Chondrocyte (in vitro differentiated cells): ENCODE measurements at regions not wholly inside any gene's neighbourhood (a gene's known extent, or its start where the extent isn't known, plus 50 kb on each side); places are given as distances from the start of the nearest gene placed in this dataset.

ENCODE experiments used
- DNase-seq: peaks from one replicate; pipeline ENCODE4 v3.0.0; 2021; ENCODE audit warnings: mixed read lengths, low spot score
- H3K27ac Mint-ChIP-seq: one replicate; pipeline ENCODE4 v1.8.0; 2021; ENCODE audit warnings: mild to moderate bottlenecking, moderate library complexity, mixed read lengths; ENCODE audit not compliant: unreplicated experiment
- H3K27me3 Mint-ChIP-seq: 2 replicates; pipeline ENCODE4 v1.8.0; 2021; ENCODE audit warnings: low read depth, mixed read lengths
- H3K36me3 Mint-ChIP-seq: 2 replicates; pipeline ENCODE4 v1.8.0; 2021; ENCODE audit warnings: low read depth, mixed read lengths
- H3K4me1 Mint-ChIP-seq: 2 replicates; pipeline ENCODE4 v1.8.0; 2021; ENCODE audit warnings: low read depth, mild to moderate bottlenecking, mixed read lengths
- H3K4me3 Mint-ChIP-seq: one replicate; pipeline ENCODE4 v1.8.0; 2021; ENCODE audit warnings: mild to moderate bottlenecking, moderate library complexity, mixed read lengths; ENCODE audit not compliant: unreplicated experiment
- H3K9me3 Mint-ChIP-seq: 2 replicates; pipeline ENCODE4 v1.8.0; 2021; ENCODE audit warnings: low read depth, mixed read lengths
- TF ChIP-seq, protein P1 (sequence below): fragments of 200-600 bp; sonication (generic); IDR thresholded peaks from 2 replicates; pipeline ENCODE4 v1.5.0; 2021; ENCODE audit warnings: antibody characterized with exemption, mild to moderate bottlenecking, moderate library complexity

GRCh38 chr13:36758345-36758744, 60.7 kb upstream of the RFXAP start:
- H3K4me3 Mint-ChIP-seq, result no peak overlapping the region
- DNase-seq, result no peak
- H3K27ac Mint-ChIP-seq, result no peak overlapping the region
- H3K9me3 Mint-ChIP-seq, result no peaks in the 10 kb centered on the region
- TF ChIP-seq, protein P1, sequence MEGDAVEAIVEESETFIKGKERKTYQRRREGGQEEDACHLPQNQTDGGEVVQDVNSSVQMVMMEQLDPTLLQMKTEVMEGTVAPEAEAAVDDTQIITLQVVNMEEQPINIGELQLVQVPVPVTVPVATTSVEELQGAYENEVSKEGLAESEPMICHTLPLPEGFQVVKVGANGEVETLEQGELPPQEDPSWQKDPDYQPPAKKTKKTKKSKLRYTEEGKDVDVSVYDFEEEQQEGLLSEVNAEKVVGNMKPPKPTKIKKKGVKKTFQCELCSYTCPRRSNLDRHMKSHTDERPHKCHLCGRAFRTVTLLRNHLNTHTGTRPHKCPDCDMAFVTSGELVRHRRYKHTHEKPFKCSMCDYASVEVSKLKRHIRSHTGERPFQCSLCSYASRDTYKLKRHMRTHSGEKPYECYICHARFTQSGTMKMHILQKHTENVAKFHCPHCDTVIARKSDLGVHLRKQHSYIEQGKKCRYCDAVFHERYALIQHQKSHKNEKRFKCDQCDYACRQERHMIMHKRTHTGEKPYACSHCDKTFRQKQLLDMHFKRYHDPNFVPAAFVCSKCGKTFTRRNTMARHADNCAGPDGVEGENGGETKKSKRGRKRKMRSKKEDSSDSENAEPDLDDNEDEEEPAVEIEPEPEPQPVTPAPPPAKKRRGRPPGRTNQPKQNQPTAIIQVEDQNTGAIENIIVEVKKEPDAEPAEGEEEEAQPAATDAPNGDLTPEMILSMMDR, result no peak
- no peaks in the 10 kb centered on the region for H3K36me3 Mint-ChIP-seq
- H3K4me1 Mint-ChIP-seq, result peaks cover 11% of the 10 kb centered on the region
- peaks cover 30% of the 10 kb centered on the region for H3K27me3 Mint-ChIP-seq

GRCh38 chr13:36763126-36763722, 55.8 kb upstream of the RFXAP start:
- Mint-ChIP-seq H3K9me3 (peaks cover 12% of the 10 kb centered on the region), H3K27ac (no peak overlapping the region)

DNA sequence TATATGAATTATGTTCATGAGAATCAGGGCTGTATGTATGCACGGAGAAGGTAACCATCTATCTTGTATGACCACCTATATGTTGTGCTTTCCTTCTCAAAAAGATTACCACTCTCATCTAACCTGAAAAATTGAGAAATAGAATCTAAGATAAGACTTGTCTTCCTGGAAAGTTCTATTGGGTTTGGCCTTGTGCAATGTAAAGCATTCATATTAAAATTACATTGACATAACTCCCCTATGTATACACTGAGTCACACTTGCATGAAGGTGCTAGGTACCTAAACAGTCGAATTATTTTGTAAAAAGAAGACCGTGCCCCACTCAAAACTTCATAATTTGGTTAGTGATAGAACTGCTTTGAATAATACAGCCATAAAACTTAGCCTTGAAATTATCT, 54.5 kb upstream of the RFXAP start:
- Mint-ChIP-seq H3K4me3 (no peak overlapping the region), H3K4me1 (peaks cover 13% of the 10 kb centered on the region), H3K36me3 (peaks cover 2% of the 10 kb centered on the region), H3K27me3 (peaks cover 7% of the 10 kb centered on the region), H3K27ac (no peak overlapping the region), H3K9me3 (peaks cover 12% of the 10 kb centered on the region)
- TF ChIP-seq, protein P1, result no peak
- no peak for DNase-seq

More at GRCh38 chr13:36763126-36763722, 55.8 kb upstream of the RFXAP start:
- Mint-ChIP-seq H3K4me1 (peaks cover 13% of the 10 kb centered on the region), H3K27me3 (peaks cover 9% of the 10 kb centered on the region), H3K36me3 (peaks cover 2% of the 10 kb centered on the region), H3K4me3 (no peak overlapping the region)
- TF ChIP-seq, protein P1, result no peak
- no peak for DNase-seq

DNA sequence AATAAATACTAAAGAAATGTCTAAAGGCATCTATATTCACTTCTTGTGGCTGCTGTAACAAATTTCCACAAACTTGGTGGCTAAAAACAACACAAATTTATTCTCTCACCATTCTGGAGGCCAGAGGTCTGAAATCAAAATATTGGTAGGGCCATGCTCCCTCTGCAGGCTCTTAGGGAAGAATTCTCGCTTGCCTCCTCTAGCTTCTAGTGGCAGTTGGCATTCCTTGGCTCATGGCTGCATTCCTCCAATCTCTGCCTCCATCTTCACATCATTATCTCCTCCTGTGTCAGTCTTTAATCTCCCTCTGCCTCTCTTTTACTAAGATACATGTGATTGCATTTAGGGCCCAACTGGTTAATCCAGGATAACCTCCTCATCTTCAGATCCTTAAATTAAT, 54.1 kb upstream of the RFXAP start:
- Mint-ChIP-seq H3K36me3 (peaks cover 2% of the 10 kb centered on the region), H3K27me3 (peaks cover 6% of the 10 kb centered on the region), H3K9me3 (peaks cover 12% of the 10 kb centered on the region), H3K27ac (no peak overlapping the region), H3K4me1 (peaks cover 13% of the 10 kb centered on the region), H3K4me3 (no peak overlapping the region)
- DNase-seq, result no peak
- TF ChIP-seq, protein P1, result peak; percentile 14

DNA sequence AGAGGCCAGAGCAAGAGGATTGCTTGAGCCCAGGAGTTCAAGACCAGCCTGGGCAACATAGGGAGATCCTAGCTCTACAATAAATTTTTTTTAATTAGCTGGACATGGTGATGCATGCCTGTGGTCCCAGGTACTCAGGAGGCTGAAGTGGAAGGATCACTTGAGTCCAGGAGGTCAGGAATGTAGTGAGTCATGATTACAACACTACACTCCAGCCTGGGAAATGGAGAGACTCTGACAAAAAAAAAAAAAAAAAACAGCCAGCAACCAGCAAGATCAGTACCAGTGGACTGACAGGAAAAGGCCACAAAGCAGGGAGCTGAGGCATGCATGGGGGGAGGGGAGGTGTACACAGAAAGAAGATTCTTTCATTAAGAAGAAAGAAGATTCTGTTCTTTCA, 52.7 kb upstream of the RFXAP start:
- peaks cover 2% of the 10 kb centered on the region for H3K36me3 Mint-ChIP-seq
- no peak for DNase-seq
- H3K4me3 Mint-ChIP-seq, result no peak overlapping the region
- peaks cover 12% of the 10 kb centered on the region for H3K9me3 Mint-ChIP-seq
- H3K27me3 Mint-ChIP-seq, result peaks cover 5% of the 10 kb centered on the region
- peaks cover 13% of the 10 kb centered on the region for H3K4me1 Mint-ChIP-seq
- no peak overlapping the region for H3K27ac Mint-ChIP-seq
- TF ChIP-seq, protein P1, result no peak
